GM19395 (cell line): ENCODE measurements at regions not wholly inside any gene's neighbourhood (a gene's known extent, or its start where the extent isn't known, plus 50 kb on each side); places are given as distances from the start of the nearest gene placed in this dataset.
A peak's percentile ranks its signal among the peaks of the same experiment; 100 is the strongest.
"Not testable (repeated sequence)": the region's sequence is repeated elsewhere in the genome, so short reads cannot be mapped to it uniquely, and the experiment has no call there.

Source experiments
- ATAC-seq: cut with Tn5 transposase; IDR thresholded peaks from one replicate; pipeline ENCODE4 v1.9.1; 2021; ENCODE audit warnings: mild to moderate bottlenecking, moderate library complexity; ENCODE audit not compliant: unreplicated experiment

DNA sequence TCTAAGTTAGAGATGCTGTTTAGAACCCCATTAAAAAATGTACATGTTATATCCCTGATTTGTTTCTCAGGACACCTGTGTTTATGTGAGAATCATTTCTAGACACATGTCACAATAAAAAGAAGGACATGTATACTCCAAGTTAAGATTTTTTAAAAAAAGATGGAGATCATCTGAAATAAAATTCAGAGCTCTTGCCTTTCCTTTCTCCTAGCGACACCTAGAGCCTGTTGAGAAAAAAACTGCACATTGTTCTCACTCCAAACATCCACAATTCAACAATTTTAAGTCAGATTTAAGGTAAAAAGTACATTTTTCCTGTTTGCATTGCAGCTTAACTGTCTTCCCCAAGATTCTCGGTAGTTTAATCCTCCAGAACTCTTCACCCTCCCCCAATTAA lies 171.8 kb downstream of the ATP6V0E2 start:
- ATAC-seq = not testable (repeated sequence)

DNA sequence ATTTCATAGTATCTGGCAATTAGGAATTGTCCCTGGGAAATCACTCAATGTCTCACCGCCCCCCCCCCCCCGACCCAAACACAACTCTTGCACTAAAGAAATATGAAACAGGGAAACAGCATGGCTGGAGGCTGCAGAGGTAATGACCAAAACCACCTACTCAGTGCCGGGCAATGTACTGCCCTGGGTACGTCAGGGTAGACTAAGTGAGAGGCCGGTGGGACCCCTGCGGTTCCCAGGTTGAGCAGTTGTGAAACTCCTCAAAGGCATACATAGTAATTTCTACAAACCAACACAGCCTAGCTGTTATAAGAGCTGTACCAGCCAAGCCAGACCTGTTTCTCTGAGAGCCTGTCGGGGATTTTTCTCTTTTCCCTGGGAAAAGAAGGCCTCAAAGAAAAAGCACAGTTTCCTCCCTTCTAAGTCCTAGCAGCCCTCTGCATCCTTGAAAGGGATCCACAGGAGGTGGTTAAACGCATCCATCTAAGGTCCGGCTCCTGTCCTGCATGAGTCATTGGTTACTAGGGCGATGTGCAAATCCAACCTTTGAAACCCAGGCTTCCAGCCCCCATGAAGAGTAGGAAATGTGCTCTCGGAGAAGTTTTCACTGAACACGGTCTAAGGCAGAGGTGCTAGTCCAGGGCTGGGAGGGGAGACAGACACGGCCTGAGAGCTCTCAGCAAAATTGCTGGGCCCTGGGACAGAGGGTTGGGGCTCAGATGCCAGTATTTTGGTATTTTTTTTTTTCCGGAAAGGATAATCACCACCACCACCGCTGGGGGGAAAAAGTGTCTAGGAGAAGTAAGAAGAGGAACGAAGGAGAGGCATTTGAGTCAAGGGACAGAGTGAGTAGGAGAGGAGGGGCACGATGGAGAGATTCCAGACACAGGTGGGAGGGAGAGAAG lies 172.8 kb downstream of the ATP6V0E2 start:
- not testable (repeated sequence) for ATAC-seq

DNA sequence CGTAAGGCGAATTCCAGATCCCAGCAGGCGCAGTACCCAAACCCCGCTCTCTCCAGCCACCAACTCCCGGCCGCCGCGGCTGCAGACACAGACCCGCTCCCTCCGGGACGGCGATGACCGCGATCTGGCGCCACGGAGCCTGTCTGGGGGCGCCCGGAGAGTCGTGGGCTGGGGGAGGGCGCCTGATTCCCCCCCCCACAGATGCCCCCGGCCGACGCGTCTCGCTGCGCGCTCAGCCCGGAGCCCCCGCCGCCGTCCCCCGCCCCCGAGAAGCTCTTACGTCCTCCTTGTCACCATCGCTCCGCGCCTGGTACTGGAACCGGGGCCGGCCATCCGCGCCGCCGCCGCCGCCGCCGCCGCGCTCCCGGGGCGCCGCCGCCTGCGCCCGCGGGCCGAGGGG lies 173.6 kb downstream of the ATP6V0E2 start:
- not testable (repeated sequence) for ATAC-seq

DNA sequence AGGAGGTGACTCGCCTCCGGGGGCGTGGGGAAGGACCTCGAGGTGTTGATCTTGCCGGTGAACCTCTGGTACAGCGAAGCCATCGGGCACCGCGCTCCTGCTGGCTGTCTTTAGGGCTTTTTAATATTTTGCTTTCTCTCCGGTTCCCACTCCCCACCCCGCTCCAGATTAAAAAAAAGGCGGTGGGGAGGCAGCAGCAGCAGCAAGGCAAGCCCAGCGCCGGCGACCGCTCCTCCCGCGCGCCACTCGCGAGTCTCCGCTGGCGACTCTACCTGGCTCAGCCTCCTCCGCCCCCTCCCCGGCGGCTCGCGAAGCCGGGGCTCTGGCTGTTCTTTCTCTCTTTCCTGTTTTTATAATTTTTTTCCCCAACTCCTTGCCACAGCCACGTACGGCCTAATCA lies 174.0 kb downstream of the ATP6V0E2 start:
- ATAC-seq = not testable (repeated sequence)

DNA sequence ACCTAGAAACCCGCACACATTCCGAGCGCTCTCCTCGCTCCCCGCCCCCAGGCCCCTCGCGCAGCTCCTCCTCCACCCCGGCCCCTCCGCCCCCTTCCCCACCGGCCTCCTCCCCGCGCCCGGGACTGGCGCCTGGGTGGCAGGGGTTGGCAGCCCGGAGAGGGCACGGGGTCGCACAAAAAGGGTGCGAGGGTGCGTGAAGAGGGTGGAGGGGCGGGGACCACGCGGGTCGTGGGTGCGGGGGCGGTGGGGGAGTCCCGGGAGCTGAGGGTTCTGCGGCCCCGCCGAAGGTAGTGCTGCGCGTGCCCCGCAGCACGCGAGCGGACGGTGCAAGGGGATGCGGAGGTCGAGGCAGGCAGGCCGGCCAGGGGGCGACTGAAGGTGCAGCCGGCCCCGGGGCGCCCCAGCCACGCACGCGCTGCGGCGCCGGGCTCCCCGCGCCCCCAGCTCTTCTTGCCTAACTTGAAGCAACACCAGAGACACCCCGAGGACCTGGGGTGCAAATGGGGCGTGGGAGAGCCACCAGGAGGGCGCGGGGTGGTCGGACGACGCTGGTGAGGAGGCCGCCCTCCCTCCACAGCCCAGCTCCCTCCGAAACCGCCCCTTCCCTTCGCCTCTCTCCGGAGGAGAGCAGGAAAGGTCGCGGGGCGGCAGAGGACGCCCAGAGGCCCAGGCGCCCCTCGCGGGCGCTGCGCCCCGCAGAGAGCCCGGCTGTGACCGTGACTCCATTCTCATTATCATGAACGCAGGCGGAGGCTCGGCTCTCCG lies 174.7 kb downstream of the ATP6V0E2 start:
- peak; percentile 26 for ATAC-seq

DNA sequence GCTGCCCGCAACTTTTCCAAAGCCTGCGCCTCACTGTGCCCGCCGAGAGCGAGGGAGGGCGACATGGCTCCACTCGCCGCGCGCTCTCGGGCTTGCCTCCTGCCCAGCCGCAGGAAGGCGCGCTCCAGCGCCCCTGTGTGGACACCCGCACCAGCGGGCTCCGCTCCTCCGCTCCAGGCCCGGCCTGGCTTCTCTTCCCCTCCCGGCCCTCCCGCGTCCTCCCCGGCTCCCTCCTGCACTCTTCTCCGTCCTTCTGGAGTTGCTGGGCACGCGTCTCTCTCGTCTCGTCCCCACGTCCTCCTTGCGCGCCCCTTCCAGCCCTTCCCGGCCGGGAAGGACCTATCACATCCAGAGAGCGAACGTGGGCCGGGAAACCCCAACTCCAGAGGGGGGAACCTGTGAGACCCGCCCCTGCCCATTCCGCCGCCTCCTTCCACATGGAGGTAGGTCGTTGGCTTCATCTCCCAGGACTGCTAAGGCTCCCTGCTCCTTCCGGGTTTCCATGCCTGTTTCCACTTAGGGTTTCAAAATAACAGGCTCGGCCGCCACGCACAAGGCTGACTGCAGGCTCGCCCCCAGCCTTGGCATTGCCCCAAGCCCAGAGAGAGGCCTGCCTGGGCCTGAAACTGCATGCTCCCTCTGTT lies 175.4 kb downstream of the ATP6V0E2 start:
- peak; percentile 53 for ATAC-seq

DNA sequence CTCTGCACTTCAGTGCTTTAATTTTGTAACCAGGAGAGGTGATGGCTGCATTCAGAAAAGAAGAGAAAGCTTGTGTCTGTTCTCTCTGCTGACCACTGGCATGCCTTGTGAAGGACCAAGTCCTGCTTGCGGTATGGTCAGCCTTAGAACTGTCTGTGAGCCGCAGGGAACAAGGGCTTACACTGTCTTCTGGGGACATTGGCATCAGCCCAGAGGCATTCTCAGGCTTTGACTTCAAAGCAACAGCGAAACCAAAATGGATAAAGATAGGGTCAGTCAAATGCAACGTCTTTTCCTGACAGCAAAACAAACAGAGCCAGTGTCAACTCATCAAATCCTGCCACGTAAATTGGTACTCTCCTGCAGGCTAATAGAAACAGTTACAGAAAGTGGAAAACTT lies 179.6 kb downstream of the ATP6V0E2 start:
- not testable (repeated sequence) for ATAC-seq

DNA sequence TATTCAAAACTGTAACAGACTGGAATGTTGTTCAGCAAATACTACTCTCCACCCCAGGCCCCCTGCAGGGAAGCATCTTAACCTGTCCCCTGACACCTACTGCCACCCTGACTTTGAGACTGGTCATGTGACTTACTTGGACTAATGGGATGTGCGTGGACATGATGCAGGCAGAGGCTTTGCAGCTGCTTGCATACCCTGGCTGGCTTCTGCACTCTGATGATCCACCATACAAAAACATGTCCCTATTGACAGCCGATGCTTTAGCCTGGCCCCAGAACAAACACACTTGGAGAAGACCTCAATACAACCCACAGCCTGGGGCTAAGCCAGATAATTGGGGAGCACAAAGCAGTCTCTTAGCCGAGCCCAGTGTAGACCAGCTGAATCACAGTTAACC lies 180.5 kb downstream of the ATP6V0E2 start:
- not testable (repeated sequence) for ATAC-seq

DNA sequence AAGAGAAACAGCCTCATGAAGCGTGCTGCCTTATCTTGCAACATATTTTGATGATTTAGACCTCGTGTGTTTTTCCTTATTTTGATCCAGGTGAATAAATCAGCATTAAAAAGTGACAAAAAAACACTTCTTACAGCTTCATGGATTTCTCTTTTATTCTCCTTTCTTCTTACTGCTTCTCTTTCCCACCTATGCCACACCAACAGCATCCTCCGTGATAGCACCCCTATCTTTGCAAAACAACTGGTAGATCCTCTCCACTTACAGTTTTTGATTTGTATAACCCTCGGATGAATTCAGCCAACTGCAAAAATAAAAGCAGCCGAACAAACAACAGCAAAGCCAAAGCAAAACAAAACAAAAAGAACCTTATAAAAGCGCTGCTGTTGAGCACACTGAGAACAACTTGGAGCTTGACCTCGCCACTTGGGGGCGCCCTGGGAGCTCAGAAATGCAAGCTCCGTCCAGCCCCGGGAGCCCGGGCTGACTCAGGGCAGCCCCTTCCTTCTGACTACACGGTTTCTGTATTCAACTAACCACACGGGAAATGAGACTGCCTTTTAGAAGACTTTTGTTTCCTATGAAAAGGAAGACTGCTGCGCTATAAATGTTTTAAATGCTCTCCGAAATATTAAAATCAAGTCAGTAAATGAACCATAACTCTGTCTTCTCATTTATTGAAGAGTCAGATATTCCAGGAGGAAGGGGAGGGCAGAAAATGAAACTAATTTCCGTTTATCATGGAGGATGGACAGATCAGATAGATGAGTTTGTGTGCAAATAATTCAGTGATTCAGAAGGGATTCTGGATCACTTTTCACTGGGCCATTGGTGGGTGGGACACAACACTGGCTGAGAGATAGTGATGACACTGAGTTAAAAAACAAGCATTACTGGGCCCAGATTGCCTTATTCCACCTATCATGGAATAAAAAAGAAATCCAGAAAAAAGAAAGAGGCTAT lies 186.8 kb downstream of the ATP6V0E2 start:
- ATAC-seq = peak; percentile 99

DNA sequence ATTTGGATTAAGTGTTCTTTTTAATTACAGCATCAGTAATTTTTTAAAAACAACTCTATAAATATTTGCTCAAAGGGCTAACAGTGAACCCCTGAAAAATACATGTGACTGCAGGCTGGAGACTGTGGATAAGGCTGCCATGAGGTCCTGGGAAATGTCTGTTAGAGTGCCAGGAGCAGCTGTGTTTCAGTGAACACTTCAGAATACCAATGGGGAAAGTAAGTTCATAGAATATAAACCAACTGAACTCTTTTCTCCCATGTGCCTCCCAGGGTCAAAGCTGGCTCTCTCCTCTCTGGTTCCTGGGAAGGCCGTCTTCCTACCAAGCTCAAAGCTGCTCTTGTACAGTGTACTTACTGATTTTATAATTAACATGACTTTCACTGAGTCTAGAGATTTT lies 189.4 kb downstream of the ATP6V0E2 start:
- not testable (repeated sequence) for ATAC-seq

DNA sequence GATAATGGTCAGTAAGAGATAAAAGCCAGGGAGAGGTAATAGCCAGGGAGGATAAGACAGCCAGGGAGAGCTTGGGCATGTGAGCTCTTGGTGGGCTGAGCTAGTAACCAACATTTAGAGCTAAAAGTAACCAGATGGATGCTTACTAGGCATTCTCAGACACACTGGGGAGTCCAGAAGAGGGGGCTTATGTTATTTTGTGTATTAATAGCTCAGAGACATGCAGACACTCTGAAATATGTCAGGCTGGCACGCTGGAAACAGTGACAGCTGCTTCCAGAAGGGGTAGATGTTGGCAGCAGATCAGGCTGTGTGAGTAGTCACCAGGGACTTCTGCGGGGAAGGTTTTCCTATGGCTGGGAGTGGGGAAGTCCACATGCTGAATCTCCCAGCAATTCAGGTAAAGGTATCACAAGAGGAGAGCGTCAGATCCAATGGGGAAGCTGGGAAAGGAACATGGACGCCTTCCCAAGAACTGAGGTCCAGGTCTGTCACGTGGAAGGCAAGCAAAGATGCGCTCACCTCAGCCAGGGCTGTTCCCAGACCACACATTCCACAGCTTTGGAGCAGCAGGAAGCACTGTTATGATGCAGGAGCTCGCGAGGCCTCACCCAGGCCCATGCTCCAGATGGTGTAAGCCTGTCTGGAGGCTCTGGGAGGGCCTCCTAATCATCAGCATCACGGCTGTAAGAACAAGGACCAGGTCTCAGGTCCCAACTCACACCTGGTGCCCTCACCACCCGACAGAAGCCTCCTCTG lies 196.0 kb downstream of the ATP6V0E2 start:
- not testable (repeated sequence) for ATAC-seq

DNA sequence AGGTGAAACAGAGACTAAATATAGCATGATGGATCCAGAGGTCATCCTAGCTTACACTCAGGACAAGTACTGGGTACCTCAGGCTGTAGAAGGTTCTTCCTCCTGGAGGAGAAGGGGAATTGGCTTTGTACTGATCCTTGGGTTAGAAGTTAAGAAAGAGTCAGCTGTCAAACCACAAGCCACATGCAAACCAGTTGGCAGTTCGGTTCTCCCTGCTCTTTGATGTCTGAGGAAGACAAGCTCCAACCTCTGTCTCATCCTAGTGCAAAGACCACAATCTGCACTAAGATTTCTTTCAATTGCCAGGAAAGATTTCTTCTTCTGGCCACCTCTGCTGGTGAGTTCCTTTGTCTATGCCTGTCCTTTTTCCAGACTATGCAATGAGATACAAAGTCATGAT lies 203.8 kb downstream of the ATP6V0E2 start:
- not testable (repeated sequence) for ATAC-seq

DNA sequence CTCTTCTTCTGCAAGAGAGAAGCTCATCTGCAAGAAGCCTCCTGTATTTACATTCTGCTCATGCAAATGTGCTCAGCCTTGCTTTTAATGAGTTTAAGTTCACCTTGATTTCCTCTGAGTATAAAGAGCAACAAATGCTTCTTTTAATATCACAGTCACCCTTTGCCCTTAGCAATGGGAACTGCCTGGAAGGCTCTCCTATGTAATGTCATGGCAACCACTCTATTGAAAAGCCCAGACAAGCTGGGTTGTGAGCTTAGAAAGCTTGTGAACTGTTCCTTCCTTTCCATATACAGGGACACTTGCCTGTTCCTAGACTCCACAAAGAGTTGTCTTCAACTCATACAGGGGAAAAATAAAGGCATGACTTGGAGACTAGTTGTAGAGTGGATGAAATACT lies 208.1 kb downstream of the ATP6V0E2 start:
- ATAC-seq = not testable (repeated sequence)

DNA sequence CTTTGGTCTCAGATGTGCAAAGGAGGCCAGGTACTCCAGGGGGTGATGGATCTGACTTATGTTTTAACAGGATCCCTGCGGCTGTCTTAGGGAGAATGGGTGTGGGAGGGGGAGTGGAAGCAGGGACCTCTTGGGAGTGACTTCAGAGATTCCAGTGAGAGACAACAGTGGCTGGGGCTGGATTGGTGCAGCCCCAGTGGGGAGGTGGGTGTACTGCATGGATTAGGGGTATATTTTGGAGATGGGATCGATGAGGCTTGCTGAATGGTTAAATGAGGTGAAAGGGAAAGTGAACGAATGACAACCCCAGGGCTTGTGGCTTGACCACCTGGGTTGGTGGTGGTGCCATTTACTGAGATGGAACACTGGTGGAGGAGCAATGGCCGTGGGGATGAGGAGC lies 211.0 kb downstream of the ATP6V0E2 start:
- not testable (repeated sequence) for ATAC-seq

DNA sequence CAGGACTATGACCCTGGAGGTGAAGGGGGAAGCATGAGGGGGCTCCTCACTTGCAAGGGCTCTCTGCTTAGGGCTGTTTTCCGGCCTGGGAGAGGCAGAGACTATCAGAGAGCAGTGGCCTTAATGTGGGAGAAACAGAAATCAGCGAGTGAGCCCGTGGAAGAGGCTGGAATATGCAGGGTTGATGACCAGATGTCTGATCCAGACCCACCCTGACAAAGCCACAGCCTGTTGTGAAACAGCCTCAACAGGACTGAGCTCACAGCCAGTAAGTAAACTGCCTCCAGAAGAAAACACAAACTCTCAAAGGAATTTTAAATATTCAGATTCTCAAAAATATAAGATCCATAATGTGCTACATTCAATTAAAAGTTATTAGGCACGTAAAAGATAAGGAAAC lies 213.7 kb downstream of the ATP6V0E2 start:
- not testable (repeated sequence) for ATAC-seq

DNA sequence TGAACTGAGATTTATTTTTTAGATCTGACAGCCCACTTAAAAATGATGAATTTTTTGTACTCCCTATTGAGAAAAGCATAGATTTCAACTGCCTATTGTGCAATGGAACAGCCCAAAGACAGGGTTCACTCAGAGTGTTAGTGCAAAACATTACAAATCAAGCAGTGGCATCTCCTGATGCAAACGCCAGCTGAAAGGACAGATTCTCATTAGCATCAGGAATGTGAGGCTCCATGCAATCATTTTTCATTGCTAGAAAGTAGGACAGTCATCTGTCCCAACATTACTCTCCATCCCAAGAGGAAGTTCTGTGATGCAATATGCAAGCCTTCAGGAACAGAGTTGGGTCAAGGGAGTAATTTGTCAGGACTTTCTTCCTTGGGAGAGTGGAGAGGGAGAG lies 215.4 kb downstream of the ATP6V0E2 start:
- ATAC-seq = not testable (repeated sequence)

DNA sequence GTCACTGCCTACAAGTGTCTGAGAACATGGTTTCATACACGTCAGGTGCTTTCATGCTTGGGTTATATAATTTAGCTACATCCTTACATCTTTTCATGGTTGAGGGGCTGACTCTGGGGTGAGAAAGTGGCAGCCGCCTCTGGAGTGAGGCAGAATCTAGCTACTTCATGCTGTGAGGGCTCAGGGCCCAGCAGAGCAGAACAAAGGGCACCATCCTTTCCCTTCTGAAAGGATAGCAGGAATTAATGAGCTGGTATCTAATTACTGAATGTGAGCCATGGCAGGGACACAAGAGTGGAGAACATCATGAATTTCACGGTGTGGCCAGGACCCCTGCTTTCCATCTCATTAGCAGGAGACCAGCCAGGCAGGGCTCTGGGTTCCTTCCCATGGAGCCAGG lies 217.0 kb downstream of the ATP6V0E2 start:
- ATAC-seq = not testable (repeated sequence)

DNA sequence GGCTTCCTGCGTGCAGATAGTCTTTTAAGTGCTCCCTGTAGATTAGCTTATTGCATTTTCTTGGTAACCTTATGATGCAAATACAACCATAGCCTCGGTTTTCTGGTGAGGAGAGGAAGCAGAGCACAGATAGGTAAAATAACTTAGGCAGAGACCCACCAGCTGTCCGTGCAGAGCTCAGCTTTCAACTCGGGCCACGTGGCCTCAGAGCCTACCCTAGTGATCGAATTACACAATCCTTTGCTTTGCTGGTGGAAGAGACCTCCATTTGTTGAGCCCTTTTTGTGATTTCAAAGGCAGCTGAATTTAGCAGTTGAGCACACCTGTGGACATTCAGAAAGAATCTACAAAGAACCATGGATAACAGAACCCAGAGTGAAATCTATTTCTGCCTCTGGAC lies 220.1 kb downstream of the ATP6V0E2 start:
- ATAC-seq = not testable (repeated sequence)

DNA sequence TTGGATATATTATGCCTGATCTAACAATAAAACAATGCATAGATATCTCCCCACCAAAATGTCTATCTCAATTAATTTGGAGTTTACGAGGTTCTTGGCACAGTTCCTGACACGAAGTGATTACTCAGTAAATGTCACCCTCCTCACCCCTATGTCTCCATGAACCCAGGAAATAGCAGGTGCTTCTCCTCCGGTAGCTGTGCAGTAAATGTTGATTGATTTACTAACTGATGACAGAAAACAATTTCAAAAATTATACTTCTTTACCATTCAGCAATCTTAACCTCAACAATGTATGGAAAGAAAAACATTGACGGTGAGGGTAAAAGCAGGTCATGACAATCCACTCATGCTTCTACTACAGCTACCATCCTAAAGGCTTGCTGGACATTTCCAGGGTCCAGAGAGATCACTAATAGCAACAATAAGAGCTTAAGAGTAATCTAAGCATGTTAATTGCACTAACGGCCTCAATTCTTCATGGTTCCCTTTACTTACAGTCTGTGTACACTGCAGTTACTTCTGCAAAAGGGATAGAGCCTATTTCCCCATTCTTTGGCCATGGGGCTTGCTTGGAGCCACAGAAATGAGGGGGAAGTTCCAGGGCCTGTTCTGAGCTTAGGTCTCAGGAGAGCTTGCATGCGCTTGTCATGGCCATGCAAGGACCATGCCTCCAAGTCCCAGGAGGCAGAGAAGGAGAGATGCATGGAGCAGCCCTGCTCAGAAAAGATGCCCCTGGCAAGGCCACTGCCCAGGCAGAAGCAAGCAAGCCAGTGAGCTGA lies 222.6 kb downstream of the ATP6V0E2 start:
- not testable (repeated sequence) for ATAC-seq
